ENCODE measurements at regions not wholly inside any gene's neighbourhood (a gene's known extent, or its start where the extent isn't known, plus 50 kb on each side); places are given as distances from the start of the nearest gene placed in this dataset.

GRCh38 chr12:27186022-27186839 is 57.9 kb upstream of the STK38L start:
- ATAC-seq (ENCODE audit: low read depth) = no peak
- no peak overlapping the region for H3K4me3 ChIP-seq (ENCODE audit: severe bottlenecking)
- H3K27me3 ChIP-seq (ENCODE audit: insufficient read depth, poor library complexity, severe bottlenecking) = no peaks in the 10 kb centered on the region
- H3K27ac ChIP-seq (ENCODE audit: poor library complexity, severe bottlenecking) = no peak overlapping the region
- H3K36me3 ChIP-seq (ENCODE audit: low read depth) = no peaks in the 10 kb centered on the region
- TF ChIP-seq CTCF (IDR thresholded peaks at IDR 0.05; ENCODE audit: poor library complexity, severe bottlenecking) = no peak
- H3K9me3 ChIP-seq (ENCODE audit: severe bottlenecking) = no peaks in the 10 kb centered on the region
- peaks cover 1% of the 10 kb centered on the region for H3K4me1 ChIP-seq (ENCODE audit: insufficient read depth, poor library complexity, severe bottlenecking)
- no peak for DNase-seq (ENCODE audit: low spot score)

GRCh38 chr12:27187697-27188096 is 56.4 kb upstream of the STK38L start:
- DNase-seq (ENCODE audit: low spot score) (no peak), ATAC-seq (ENCODE audit: low read depth) (no peak)
- Histone ChIP-seq H3K36me3 (ENCODE audit: low read depth) (no peaks in the 10 kb centered on the region), H3K4me1 (ENCODE audit: insufficient read depth, poor library complexity, severe bottlenecking) (no peaks in the 10 kb centered on the region), H3K27me3 (ENCODE audit: insufficient read depth, poor library complexity, severe bottlenecking) (no peaks in the 10 kb centered on the region), H3K4me3 (ENCODE audit: severe bottlenecking) (no peak overlapping the region), H3K27ac (ENCODE audit: poor library complexity, severe bottlenecking) (no peak overlapping the region), H3K9me3 (ENCODE audit: severe bottlenecking) (no peaks in the 10 kb centered on the region)
- TF ChIP-seq CTCF (IDR thresholded peaks at IDR 0.05; ENCODE audit: poor library complexity, severe bottlenecking) = no peak

- Histone ChIP-seq H3K4me1 (ENCODE audit: insufficient read depth, poor library complexity, severe bottlenecking) (no peaks in the 10 kb centered on the region), H3K4me3 (ENCODE audit: severe bottlenecking) (no peak overlapping the region), H3K27me3 (ENCODE audit: insufficient read depth, poor library complexity, severe bottlenecking) (no peaks in the 10 kb centered on the region), H3K36me3 (ENCODE audit: low read depth) (no peaks in the 10 kb centered on the region), H3K27ac (ENCODE audit: poor library complexity, severe bottlenecking) (no peak overlapping the region), H3K9me3 (ENCODE audit: severe bottlenecking) (no peaks in the 10 kb centered on the region)
- ATAC-seq (ENCODE audit: low read depth) (no peak), DNase-seq (ENCODE audit: low spot score) (no peak)
- TF ChIP-seq CTCF (IDR thresholded peaks at IDR 0.05; ENCODE audit: poor library complexity, severe bottlenecking) = no peak
These were observed 53.3 kb upstream of the STK38L start for GRCh38 chr12:27190761-27191160.

- Histone ChIP-seq H3K9me3 (ENCODE audit: severe bottlenecking) (no peaks in the 10 kb centered on the region), H3K36me3 (ENCODE audit: low read depth) (no peaks in the 10 kb centered on the region)
These were observed 52.6 kb upstream of the STK38L start for GRCh38 chr12:27191531-27191930.

More at GRCh38 chr12:27191531-27191930, 52.6 kb upstream of the STK38L start:
- no peak for TF ChIP-seq CTCF (IDR thresholded peaks at IDR 0.05; ENCODE audit: poor library complexity, severe bottlenecking)
- no peak for ATAC-seq (ENCODE audit: low read depth)
- DNase-seq (ENCODE audit: low spot score) = no peak
- H3K27ac ChIP-seq (ENCODE audit: poor library complexity, severe bottlenecking) = no peak overlapping the region
- H3K4me3 ChIP-seq (ENCODE audit: severe bottlenecking) = no peak overlapping the region
- H3K4me1 ChIP-seq (ENCODE audit: insufficient read depth, poor library complexity, severe bottlenecking) = no peaks in the 10 kb centered on the region
- H3K27me3 ChIP-seq (ENCODE audit: insufficient read depth, poor library complexity, severe bottlenecking) = no peaks in the 10 kb centered on the region

All from RWPE2 (cell line).